GM18517 (cell line): ENCODE measurements at regions not wholly inside any gene's neighbourhood (a gene's known extent, or its start where the extent isn't known, plus 50 kb on each side); places are given as distances from the start of the nearest gene placed in this dataset.

Experiments
- ATAC-seq: cut with Tn5 transposase; IDR thresholded peaks from one replicate; pipeline ENCODE4 v1.9.1; 2021; ENCODE audit warnings: mild to moderate bottlenecking, moderate library complexity; ENCODE audit not compliant: unreplicated experiment

- ATAC-seq = no peak
These were observed 50.6 kb upstream of the IGFBP3 start for GRCh38 chr7:45971661-45972175.

GRCh38 chr7:45971171-45971570, 50.1 kb upstream of the IGFBP3 start:
- ATAC-seq = no peak
